ENCODE measurements at regions not wholly inside any gene's neighbourhood (a gene's known extent, or its start where the extent isn't known, plus 50 kb on each side); places are given as distances from the start of the nearest gene placed in this dataset.

DNA sequence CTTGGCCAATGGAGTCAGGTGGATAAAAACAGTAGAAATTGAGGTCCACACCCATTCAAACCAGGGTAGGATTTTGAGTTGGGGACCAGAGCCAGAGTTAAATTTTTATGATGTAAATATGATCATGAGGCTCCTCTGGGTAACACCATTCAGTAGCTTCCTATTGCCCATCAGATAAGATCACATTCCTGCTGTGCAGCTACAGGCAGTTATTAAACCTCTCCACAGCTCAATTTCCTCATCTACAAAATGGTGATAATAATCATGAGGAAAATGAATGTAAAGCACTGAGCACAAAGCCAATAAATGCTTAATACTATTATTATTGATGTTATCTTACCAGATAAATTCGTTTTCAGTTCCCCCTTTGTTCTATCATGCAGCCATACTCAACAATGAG lies 432.0 kb downstream of the CAAP1 start:
- TF ChIP-seq, protein P1, sequence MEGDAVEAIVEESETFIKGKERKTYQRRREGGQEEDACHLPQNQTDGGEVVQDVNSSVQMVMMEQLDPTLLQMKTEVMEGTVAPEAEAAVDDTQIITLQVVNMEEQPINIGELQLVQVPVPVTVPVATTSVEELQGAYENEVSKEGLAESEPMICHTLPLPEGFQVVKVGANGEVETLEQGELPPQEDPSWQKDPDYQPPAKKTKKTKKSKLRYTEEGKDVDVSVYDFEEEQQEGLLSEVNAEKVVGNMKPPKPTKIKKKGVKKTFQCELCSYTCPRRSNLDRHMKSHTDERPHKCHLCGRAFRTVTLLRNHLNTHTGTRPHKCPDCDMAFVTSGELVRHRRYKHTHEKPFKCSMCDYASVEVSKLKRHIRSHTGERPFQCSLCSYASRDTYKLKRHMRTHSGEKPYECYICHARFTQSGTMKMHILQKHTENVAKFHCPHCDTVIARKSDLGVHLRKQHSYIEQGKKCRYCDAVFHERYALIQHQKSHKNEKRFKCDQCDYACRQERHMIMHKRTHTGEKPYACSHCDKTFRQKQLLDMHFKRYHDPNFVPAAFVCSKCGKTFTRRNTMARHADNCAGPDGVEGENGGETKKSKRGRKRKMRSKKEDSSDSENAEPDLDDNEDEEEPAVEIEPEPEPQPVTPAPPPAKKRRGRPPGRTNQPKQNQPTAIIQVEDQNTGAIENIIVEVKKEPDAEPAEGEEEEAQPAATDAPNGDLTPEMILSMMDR (conservative IDR thresholded peaks at IDR 0.05; ENCODE audit: low read depth, low read length) = no peak
- TF ChIP-seq EZH2 (IDR thresholded peaks at IDR 0.05; ENCODE audit: borderline replicate concordance, low read depth, low read length, poor library complexity, severe bottlenecking) = no peak

All from A673 (cell line).